ENCODE measurements at regions not wholly inside any gene's neighbourhood (a gene's known extent, or its start where the extent isn't known, plus 50 kb on each side); places are given as distances from the start of the nearest gene placed in this dataset.

DNA sequence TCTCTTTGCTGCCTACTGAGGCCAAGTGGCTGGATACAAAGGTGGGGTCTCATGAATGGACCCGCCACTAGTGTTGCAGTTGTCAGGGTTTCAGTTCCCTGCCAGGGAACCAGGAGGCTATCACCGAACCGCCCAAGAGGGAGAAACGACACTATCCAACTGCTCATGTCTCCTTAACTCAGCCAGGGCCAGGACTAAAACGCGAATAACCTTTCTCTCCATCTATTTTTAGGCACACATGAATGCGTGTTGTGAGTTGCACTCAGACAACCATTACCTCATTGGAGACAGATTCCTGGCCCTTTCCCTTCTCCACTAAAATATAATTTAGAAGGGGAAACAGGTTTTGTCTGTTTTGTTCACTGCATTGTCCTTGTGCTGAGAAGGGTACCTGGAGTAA is 559.5 kb downstream of the SOCS6 start:
- ChIA-PET CTCF (no interaction called here), POLR2A (ENCODE audit: low non-redundant PET) (no interaction called here)
- no TSS peak for BruUV-seq (replicated peaks)
- no peak overlapping the region for H3K4me3 ChIP-seq (ENCODE audit: low read depth, low read length, poor library complexity, severe bottlenecking)
- no peaks in the 10 kb centered on the region for H3K36me3 ChIP-seq (ENCODE audit: insufficient read depth, low read length, poor library complexity, severe bottlenecking)
- DNase-seq (ENCODE audit: low spot score) = no peak
- intact Hi-C loops (cut with micrococcal nuclease; ENCODE audit: unreplicated experiment) = no loop called here
- TF ChIP-seq EZH2 (IDR thresholded peaks at IDR 0.05; ENCODE audit: borderline replicate concordance, low read depth, low read length, poor library complexity, severe bottlenecking) = no peak
- TF ChIP-seq, protein P1, sequence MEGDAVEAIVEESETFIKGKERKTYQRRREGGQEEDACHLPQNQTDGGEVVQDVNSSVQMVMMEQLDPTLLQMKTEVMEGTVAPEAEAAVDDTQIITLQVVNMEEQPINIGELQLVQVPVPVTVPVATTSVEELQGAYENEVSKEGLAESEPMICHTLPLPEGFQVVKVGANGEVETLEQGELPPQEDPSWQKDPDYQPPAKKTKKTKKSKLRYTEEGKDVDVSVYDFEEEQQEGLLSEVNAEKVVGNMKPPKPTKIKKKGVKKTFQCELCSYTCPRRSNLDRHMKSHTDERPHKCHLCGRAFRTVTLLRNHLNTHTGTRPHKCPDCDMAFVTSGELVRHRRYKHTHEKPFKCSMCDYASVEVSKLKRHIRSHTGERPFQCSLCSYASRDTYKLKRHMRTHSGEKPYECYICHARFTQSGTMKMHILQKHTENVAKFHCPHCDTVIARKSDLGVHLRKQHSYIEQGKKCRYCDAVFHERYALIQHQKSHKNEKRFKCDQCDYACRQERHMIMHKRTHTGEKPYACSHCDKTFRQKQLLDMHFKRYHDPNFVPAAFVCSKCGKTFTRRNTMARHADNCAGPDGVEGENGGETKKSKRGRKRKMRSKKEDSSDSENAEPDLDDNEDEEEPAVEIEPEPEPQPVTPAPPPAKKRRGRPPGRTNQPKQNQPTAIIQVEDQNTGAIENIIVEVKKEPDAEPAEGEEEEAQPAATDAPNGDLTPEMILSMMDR (conservative IDR thresholded peaks at IDR 0.05; ENCODE audit: low read depth, low read length) = no peak
- no peaks in the 10 kb centered on the region for H3K4me1 ChIP-seq (ENCODE audit: insufficient read depth, low read length, poor library complexity, severe bottlenecking)
- no peak overlapping the region for H3K27ac ChIP-seq (ENCODE audit: low read depth, low read length, poor library complexity, severe bottlenecking)
- H3K9me3 ChIP-seq (ENCODE audit: low read depth, low read length, poor library complexity, severe bottlenecking) = no peaks in the 10 kb centered on the region
- no peaks in the 10 kb centered on the region for H3K27me3 ChIP-seq (replicated peaks; ENCODE audit: insufficient read depth, low read depth, low read length, poor library complexity)

DNA sequence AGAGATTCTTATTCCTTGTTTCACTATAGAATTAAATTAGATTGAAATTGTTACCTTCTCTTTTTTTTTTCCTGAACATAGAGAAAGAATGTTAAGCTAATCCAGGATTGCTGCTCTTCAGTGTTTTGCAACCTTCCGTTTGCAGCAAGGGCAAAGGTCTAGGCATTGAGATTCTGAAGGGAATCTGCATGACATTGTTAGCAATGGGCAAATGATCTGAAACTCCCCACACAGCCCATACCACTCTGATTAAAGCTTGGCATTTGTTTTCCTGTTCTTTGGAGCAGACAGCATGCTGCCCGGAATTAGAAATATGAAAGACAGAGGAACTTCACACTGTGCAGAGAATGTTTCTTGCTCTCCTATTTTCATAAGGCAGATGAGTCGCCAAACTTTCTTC is 551.8 kb downstream of the SOCS6 start:
- ChIA-PET POLR2A (ENCODE audit: low non-redundant PET) (no interaction called here), CTCF (no interaction called here)
- intact Hi-C loops (cut with micrococcal nuclease; ENCODE audit: unreplicated experiment) = no loop called here
- Histone ChIP-seq H3K27ac (ENCODE audit: low read depth, low read length, poor library complexity, severe bottlenecking) (peak overlapping the region; percentile 57), H3K4me1 (ENCODE audit: insufficient read depth, low read length, poor library complexity, severe bottlenecking) (peaks cover 17% of the 10 kb centered on the region), H3K9me3 (ENCODE audit: low read depth, low read length, poor library complexity, severe bottlenecking) (no peaks in the 10 kb centered on the region), H3K36me3 (ENCODE audit: insufficient read depth, low read length, poor library complexity, severe bottlenecking) (no peaks in the 10 kb centered on the region), H3K4me3 (ENCODE audit: low read depth, low read length, poor library complexity, severe bottlenecking) (no peak overlapping the region), H3K27me3 (replicated peaks; ENCODE audit: insufficient read depth, low read depth, low read length, poor library complexity) (no peaks in the 10 kb centered on the region)
- BruUV-seq (replicated peaks) = no TSS peak
- DNase-seq (ENCODE audit: low spot score) = peak; percentile 80
- TF ChIP-seq EZH2 (IDR thresholded peaks at IDR 0.05; ENCODE audit: borderline replicate concordance, low read depth, low read length, poor library complexity, severe bottlenecking) = no peak
- TF ChIP-seq, protein P1 (conservative IDR thresholded peaks at IDR 0.05; ENCODE audit: low read depth, low read length) = no peak

GRCh38 chr18:70827632-70828031 is 538.8 kb downstream of the SOCS6 start:
- CTCF ChIA-PET = no interaction called here
- Histone ChIP-seq H3K27ac (ENCODE audit: low read depth, low read length, poor library complexity, severe bottlenecking) (no peak overlapping the region), H3K4me1 (ENCODE audit: insufficient read depth, low read length, poor library complexity, severe bottlenecking) (no peaks in the 10 kb centered on the region), H3K4me3 (ENCODE audit: low read depth, low read length, poor library complexity, severe bottlenecking) (no peak overlapping the region), H3K27me3 (replicated peaks; ENCODE audit: insufficient read depth, low read depth, low read length, poor library complexity) (no peaks in the 10 kb centered on the region), H3K36me3 (ENCODE audit: insufficient read depth, low read length, poor library complexity, severe bottlenecking) (no peaks in the 10 kb centered on the region), H3K9me3 (ENCODE audit: low read depth, low read length, poor library complexity, severe bottlenecking) (no peaks in the 10 kb centered on the region)
- no peak for TF ChIP-seq EZH2 (IDR thresholded peaks at IDR 0.05; ENCODE audit: borderline replicate concordance, low read depth, low read length, poor library complexity, severe bottlenecking)
- intact Hi-C loops (cut with micrococcal nuclease; ENCODE audit: unreplicated experiment) = no loop called here
- POLR2A ChIA-PET (ENCODE audit: low non-redundant PET) = no interaction called here
- no peak for DNase-seq (ENCODE audit: low spot score)
- BruUV-seq (replicated peaks) = no TSS peak

DNA sequence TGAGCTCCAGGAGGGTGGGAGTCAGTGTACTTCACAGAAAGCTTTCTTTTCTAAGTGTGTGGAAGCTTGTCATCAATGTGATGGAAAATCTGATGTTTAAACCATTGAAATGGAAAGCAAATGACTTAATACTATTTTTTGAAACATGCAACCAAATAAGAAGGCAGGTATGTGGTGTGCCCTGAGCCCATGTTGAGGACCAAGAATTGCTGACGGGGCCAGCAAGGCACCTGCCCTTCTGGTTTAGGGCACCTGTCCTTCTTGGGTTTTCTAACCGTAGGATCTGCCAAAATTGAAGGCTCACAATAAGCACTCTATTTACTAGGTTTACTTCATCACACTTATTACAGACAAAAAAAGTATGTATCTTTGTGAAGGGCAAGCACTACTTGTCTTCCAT is 537.7 kb downstream of the SOCS6 start:
- DNase-seq (ENCODE audit: low spot score) = no peak
- TF ChIP-seq, protein P1 (conservative IDR thresholded peaks at IDR 0.05; ENCODE audit: low read depth, low read length) = no peak
- no peak for TF ChIP-seq EZH2 (IDR thresholded peaks at IDR 0.05; ENCODE audit: borderline replicate concordance, low read depth, low read length, poor library complexity, severe bottlenecking)
- no TSS peak for BruUV-seq (replicated peaks)
- POLR2A ChIA-PET (ENCODE audit: low non-redundant PET) = no interaction called here
- CTCF ChIA-PET = no interaction called here
- Histone ChIP-seq H3K4me1 (ENCODE audit: insufficient read depth, low read length, poor library complexity, severe bottlenecking) (no peaks in the 10 kb centered on the region), H3K36me3 (ENCODE audit: insufficient read depth, low read length, poor library complexity, severe bottlenecking) (no peaks in the 10 kb centered on the region), H3K4me3 (ENCODE audit: low read depth, low read length, poor library complexity, severe bottlenecking) (no peak overlapping the region), H3K27ac (ENCODE audit: low read depth, low read length, poor library complexity, severe bottlenecking) (no peak overlapping the region), H3K27me3 (replicated peaks; ENCODE audit: insufficient read depth, low read depth, low read length, poor library complexity) (no peaks in the 10 kb centered on the region), H3K9me3 (ENCODE audit: low read depth, low read length, poor library complexity, severe bottlenecking) (no peaks in the 10 kb centered on the region)
- intact Hi-C loops (cut with micrococcal nuclease; ENCODE audit: unreplicated experiment) = no loop called here

Data from A673 (cell line).